HepG2 (cell line): ENCODE measurements at regions not wholly inside any gene's neighbourhood (a gene's known extent, or its start where the extent isn't known, plus 50 kb on each side); places are given as distances from the start of the nearest gene placed in this dataset.

ENCODE experiments used
- ATAC-seq: fragments of 200-7000 bp; cut with Tn5 transposase; 3 replicates; pipeline ENCODE4 v1.9.1; 2020; ENCODE audit warnings: mild to moderate bottlenecking, moderate library complexity
- BruUV-seq: library from RNA; stranded (reverse); fragments of 400-500 nt; replicated peaks from 2 replicates; lab custom pipeline; 2021; lab: Mats Ljungman, UMichigan
- CTCF ChIA-PET: fragments of 300-600 bp; formaldehyde crosslinking; extraction: SDS; loops from one replicate; lab custom pipeline; 2021; ENCODE audit warnings: low total read pairs, inconsistent platforms, low intra/inter-chr PET ratio; lab: Yijun Ruan, JAX
- POLR2A ChIA-PET: fragments of 350-600 bp; sonication (Branson Sonifier 250); formaldehyde crosslinking; loops from one replicate; lab custom pipeline; 2020; ENCODE audit warnings: antibody characterized with exemption, inconsistent platforms; lab: Yijun Ruan, JAX
- DNase-seq: peaks from one replicate; pipeline ENCODE4 v3.0.0-alpha.2; 2015; ENCODE audit warnings: low spot score
- FAIRE-seq: peaks from 3 replicates; lab custom pipeline; 2011; peaks lifted over from hg19 to GRCh38; lab: Jason Lieb, UNC
- H2AFZ ChIP-seq: one replicate; pipeline ENCODE4 v1.6.1; 2011; ENCODE audit warnings: low read length, inconsistent platforms
- H3K27ac ChIP-seq: fragments of 300-600 bp; 3 replicates; pipeline ENCODE4 v1.8.0; 2011; ENCODE audit warnings: mixed run types, mild to moderate bottlenecking, mixed read lengths, low read length, inconsistent platforms; ENCODE audit not compliant: insufficient read depth; ENCODE audit errors: extremely low read length
- H3K27me3 ChIP-seq, 2 experiments: fragments of 200-600 bp in 1 of 2; 2 replicates in 1 of 2; 3 replicates in 1 of 2; pipeline versions ENCODE4 v1.6.0 to v1.8.0; 2011; ENCODE audit warnings: low read length in 2 of 2, mild to moderate bottlenecking in 2 of 2, moderate library complexity in 2 of 2, inconsistent platforms in 1 of 2; ENCODE audit not compliant: insufficient read depth in 2 of 2, control insufficient read depth in 1 of 2
- H3K36me3 ChIP-seq, 2 experiments: fragments of 200-600 bp in 1 of 2; replicated peaks in 1 of 2; 2 replicates in 1 of 2; 3 replicates in 1 of 2; pipeline versions ENCODE4 v1.5.1 to v1.8.0; 2011; ENCODE audit warnings: low read length in 2 of 2, inconsistent platforms in 1 of 2; ENCODE audit not compliant: insufficient read depth in 2 of 2, control insufficient read depth in 1 of 2
- H3K4me1 ChIP-seq: 2 replicates; pipeline ENCODE4 v1.5.1; 2012; ENCODE audit warnings: low read length, inconsistent platforms; ENCODE audit not compliant: insufficient read depth
- H3K4me2 ChIP-seq: 2 replicates; pipeline ENCODE4 v1.6.0; 2011; ENCODE audit warnings: low read depth, low read length, inconsistent platforms
- H3K4me3 ChIP-seq, 3 experiments: fragments of 200-600 bp in 1 of 3; sonication (generic), shearing (Covaris generic) in 1 of 3; replicated peaks in 1 of 3; 2 replicates each; pipeline ENCODE4 v1.5.1; 2011 to 2016; ENCODE audit warnings: low read length in 3 of 3, inconsistent platforms in 2 of 3, low read depth in 2 of 3, mild to moderate bottlenecking in 2 of 3, control low read depth in 1 of 3, mixed read lengths in 1 of 3; ENCODE audit not compliant: insufficient read depth in 1 of 3
- H3K79me2 ChIP-seq: one replicate; pipeline ENCODE4 v1.6.1; 2011; ENCODE audit warnings: low read length, inconsistent platforms; ENCODE audit not compliant: insufficient read depth
- H3K9ac ChIP-seq: 2 replicates; pipeline ENCODE4 v1.6.0; 2011; ENCODE audit warnings: mild to moderate bottlenecking, low read depth, low read length, inconsistent platforms; ENCODE audit not compliant: insufficient read depth
- H3K9me3 ChIP-seq: 2 replicates; pipeline ENCODE4 v1.5.1; 2012; ENCODE audit warnings: mild to moderate bottlenecking, low read length
- H4K20me1 ChIP-seq: 2 replicates; pipeline ENCODE4 v1.6.0; 2011; ENCODE audit warnings: inconsistent platforms, mild to moderate bottlenecking, low read length, moderate library complexity; ENCODE audit not compliant: insufficient read depth
- DNMT3B ChIP-seq: conservative IDR thresholded peaks from 2 replicates; pipeline ENCODE4 v1.6.1; 2016; ENCODE audit warnings: missing biosample characterization, control low read depth
- GABPB1 ChIP-seq: IDR thresholded peaks from 2 replicates; pipeline ENCODE4 v1.6.1; 2016; ENCODE audit warnings: mild to moderate bottlenecking, missing genetic modification reagents, moderate library complexity, missing compliant biosample characterization
- GLMP ChIP-seq: sonication (generic); formaldehyde crosslinking; IDR thresholded peaks from 2 replicates; pipeline ENCODE4 v1.9.0; 2021; ENCODE audit warnings: missing genetic modification reagents, mild to moderate bottlenecking, borderline replicate concordance
- GMEB2 ChIP-seq: IDR thresholded peaks from 2 replicates; pipeline ENCODE4 v1.6.1; 2016; ENCODE audit warnings: missing biosample characterization, missing genetic modification reagents, low read depth
- HNRNPLL ChIP-seq: fragments of 200-400 bp; formaldehyde crosslinking; IDR thresholded peaks from 2 replicates; pipeline ENCODE4 v1.6.1; 2017; ENCODE audit warnings: mild to moderate bottlenecking, low read depth, low read length; ENCODE audit not compliant: poor library complexity, severe bottlenecking
- KLF11 ChIP-seq: IDR thresholded peaks from 2 replicates; pipeline ENCODE4 v1.6.1; 2016; ENCODE audit warnings: missing compliant biosample characterization
- MEF2D ChIP-seq: sonication (generic); formaldehyde crosslinking; IDR thresholded peaks from 2 replicates; pipeline ENCODE4 v1.5.1; 2020; ENCODE audit warnings: mild to moderate bottlenecking, missing genetic modification reagents
- MXD4 ChIP-seq: IDR thresholded peaks from 2 replicates; pipeline ENCODE4 v1.6.1; 2016; ENCODE audit warnings: mild to moderate bottlenecking, missing biosample characterization, missing genetic modification reagents
- MZF1 ChIP-seq: sonication (generic); formaldehyde crosslinking; IDR thresholded peaks from 2 replicates; pipeline ENCODE4 v1.8.1; 2023; ENCODE audit warnings: mild to moderate bottlenecking, missing genetic modification reagents, borderline replicate concordance
- NR2F2 ChIP-seq: IDR thresholded peaks from 2 replicates; pipeline ENCODE4 v1.6.1; 2012; ENCODE audit warnings: low read depth, inconsistent platforms, borderline replicate concordance
- POLR2A ChIP-seq, 2 experiments: IDR thresholded peaks; 2 replicates each; pipeline ENCODE4 v1.6.1; 2011; ENCODE audit warnings: low read depth in 2 of 2, low read length in 2 of 2, mild to moderate bottlenecking in 1 of 2, moderate library complexity in 1 of 2; ENCODE audit not compliant: insufficient read depth in 1 of 2
- SIN3A ChIP-seq: IDR thresholded peaks from 2 replicates; pipeline ENCODE4 v1.6.1; 2011; ENCODE audit warnings: low read depth, mild to moderate bottlenecking, control low read depth, low read length, borderline replicate concordance
- ZFP36 ChIP-seq: fragments of 150-350 bp; IDR thresholded peaks from 2 replicates; pipeline ENCODE4 v1.6.1; 2018; ENCODE audit warnings: borderline replicate concordance, low read length, low read depth; ENCODE audit not compliant: partially characterized antibody
- ZNF547 ChIP-seq: sonication (generic); formaldehyde crosslinking; IDR thresholded peaks from 2 replicates; pipeline ENCODE4 v1.5.1; 2020; ENCODE audit warnings: mild to moderate bottlenecking, missing genetic modification reagents
- ZNF616 ChIP-seq: sonication (generic); formaldehyde crosslinking; IDR thresholded peaks from 2 replicates; pipeline ENCODE4 v1.5.0; 2020; ENCODE audit warnings: low read depth, mild to moderate bottlenecking, missing genetic modification reagents
- ZNF672 ChIP-seq: sonication (generic); formaldehyde crosslinking; IDR thresholded peaks from 2 replicates; pipeline ENCODE4 v1.8.1; 2022; ENCODE audit warnings: missing genetic modification reagents
- ZNF792 ChIP-seq: IDR thresholded peaks from 2 replicates; pipeline ENCODE4 v1.6.1; 2016
- WGBS: methylation state at CpG from one replicate; pipeline ENCODE4 v1.1.6; 2017; ENCODE audit warnings: low lambda C conversion rate; 5-methylcytosine and 5-hydroxymethylcytosine counted together
- in situ Hi-C: cut with HindIII; loops from 2 replicates; pipeline ENCODE4 v1.10.0; 2017; ENCODE audit warnings: low pct_unique_long_range_greater_than_20kb; ENCODE audit not compliant: extremely low pct_ligation_motif_present
- intact Hi-C: fragments of 100-400 bp; cut with micrococcal nuclease; formaldehyde crosslinking; loops from one replicate; pipeline ENCODE4 v1.10.0; 2022; ENCODE audit not compliant: unreplicated experiment

- Histone ChIP-seq H3K4me2 (no peak overlapping the region), H2AFZ (no peak overlapping the region), H3K9ac (no peak overlapping the region), H3K79me2 (no peaks in the 10 kb centered on the region), H3K27ac (no peak overlapping the region), H3K4me3 (no peak overlapping the region), H3K27me3 (peaks cover 0 to 16% of the 10 kb centered on the region in 2 experiments; a peak in 2 of 5 replicates), H4K20me1 (no peaks in the 10 kb centered on the region), H3K36me3 (no peaks in the 10 kb centered on the region), H3K4me1 (no peaks in the 10 kb centered on the region), H3K9me3 (no peaks in the 10 kb centered on the region)
- CTCF ChIA-PET = no interaction called here
- FAIRE-seq (no peak), ATAC-seq (no peak), DNase-seq (no peak)
- TF ChIP-seq KLF11 (CRISPR knock-in tag) (no peak), SIN3A (no peak), MEF2D (CRISPR knock-in tag) (no peak), MZF1 (CRISPR knock-in tag) (no peak), GMEB2 (no peak)
- 2% methylated on average over 4 of the region's 4 CpGs for WGBS
- POLR2A ChIA-PET = no interaction called here
- no TSS peak for BruUV-seq
- in situ Hi-C loops (no loop called here), intact Hi-C loops (no loop called here)
These were observed 256.4 kb downstream of the MEX3B start for GRCh38 chr15:81789403-81789802.

GRCh38 chr15:81786776-81787175 lies 259.0 kb downstream of the MEX3B start:
- no peak for DNase-seq
- H3K79me2 ChIP-seq = no peaks in the 10 kb centered on the region
- no peak overlapping the region for H3K9ac ChIP-seq
- CTCF ChIA-PET = no interaction called here
- in situ Hi-C loops = no loop called here
- no peak overlapping the region for H3K4me3 ChIP-seq
- H3K36me3 ChIP-seq = no peaks in the 10 kb centered on the region
- H2AFZ ChIP-seq = no peak overlapping the region
- H3K4me1 ChIP-seq = no peaks in the 10 kb centered on the region
- H3K4me2 ChIP-seq = no peak overlapping the region
- no peak overlapping the region for H3K27ac ChIP-seq
- no peak for TF ChIP-seq ZNF616 (CRISPR knock-in tag)
- TF ChIP-seq GABPB1 = no peak
- TF ChIP-seq DNMT3B (CRISPR knock-in tag) = no peak
- TF ChIP-seq ZNF792 (CRISPR knock-in tag) = no peak
- no peak for TF ChIP-seq GLMP
- no peak for TF ChIP-seq ZFP36
- no peak for TF ChIP-seq NR2F2
- no peak for TF ChIP-seq ZNF547 (CRISPR knock-in tag)
- no peak for TF ChIP-seq POLR2A (IDR thresholded peaks at IDR 0.05; ENCODE audit: insufficient read depth in 1 of 2, low read depth in 2 of 2, low read length in 2 of 2)
- no peak for TF ChIP-seq ZNF672 (CRISPR knock-in tag)
- no peak for TF ChIP-seq HNRNPLL
- TF ChIP-seq MXD4 (CRISPR knock-in tag) = no peak
- no TSS peak for BruUV-seq
- WGBS = 3% methylated on average over 4 of the region's 4 CpGs
- no peaks in the 10 kb centered on the region for H3K9me3 ChIP-seq
- POLR2A ChIA-PET = no interaction called here
- no peak for ATAC-seq
- H3K27me3 ChIP-seq = peaks cover 0 to 27% of the 10 kb centered on the region in 2 experiments; a peak in 2 of 5 replicates
- no peak for FAIRE-seq
- H4K20me1 ChIP-seq = no peaks in the 10 kb centered on the region
- intact Hi-C loops = no loop called here
